B cell (primary cell): ENCODE measurements at regions not wholly inside any gene's neighbourhood (a gene's known extent, or its start where the extent isn't known, plus 50 kb on each side); places are given as distances from the start of the nearest gene placed in this dataset.

Source experiments
- ATAC-seq: fragments of 200-7000 bp; cut with Tn5 transposase; one replicate; pipeline ENCODE4 v1.10.0; 2021; ENCODE audit warnings: low read depth, mild to moderate bottlenecking, moderate number of reproducible peaks, moderate library complexity
- CTCF ChIA-PET: fragments of 350-600 bp; sonication (Branson Sonifier 250); formaldehyde crosslinking; loops from one replicate; lab custom pipeline; 2021; ENCODE audit warnings: antibody characterized with exemption, inconsistent platforms; lab: Charles Lee
- POLR2A ChIA-PET: fragments of 350-600 bp; sonication (Branson Sonifier 250); formaldehyde crosslinking; loops from one replicate; lab custom pipeline; 2021; ENCODE audit warnings: antibody characterized with exemption; lab: Charles Lee
- DNase-seq: peaks from one replicate; pipeline ENCODE4 v3.0.0; 2013
- H2AFZ ChIP-seq: 2 replicates; pipeline ENCODE4 v1.6.1; 2012; ENCODE audit warnings: mild to moderate bottlenecking, low read depth, low read length; ENCODE audit not compliant: insufficient read depth, poor library complexity, severe bottlenecking
- H3K27ac ChIP-seq, 2 donors: 1 replicate in 1 of 2; 2 replicates in 1 of 2; pipeline ENCODE4 v1.5.1; 2012 to 2013; ENCODE audit warnings: low read length in 2 of 2, mild to moderate bottlenecking in 2 of 2, moderate library complexity in 1 of 2
- H3K27me3 ChIP-seq, 4 experiments: fragments of 200-600 bp in 1 of 4; sonication (generic) in 1 of 4; replicated peaks in 1 of 4; 1 replicate in 2 of 4; 2 replicates in 2 of 4; pipeline versions ENCODE4 v1.6.1 to v1.7.0; 2013 to 2016; ENCODE audit warnings: low read length in 3 of 4, mild to moderate bottlenecking in 2 of 4, mixed read lengths in 1 of 4, moderate library complexity in 1 of 4; ENCODE audit not compliant: insufficient read depth in 4 of 4, control insufficient read depth in 3 of 4; ENCODE audit errors: control extremely low read depth in 1 of 4
- H3K36me3 ChIP-seq, 2 experiments: replicated peaks in 1 of 2; 1 replicate in 1 of 2; 2 replicates in 1 of 2; pipeline versions ENCODE4 v1.6.1 to v1.7.1; 2013; ENCODE audit warnings: low read length in 1 of 2; ENCODE audit not compliant: insufficient read depth in 2 of 2, control insufficient read depth in 1 of 2; ENCODE audit errors: control extremely low read depth in 1 of 2, extremely low read depth in 1 of 2
- H3K4me1 ChIP-seq, 2 donors: fragments of 200-600 bp in 1 of 2; sonication (generic) in 1 of 2; 1 replicate in 1 of 2; 2 replicates in 1 of 2; pipeline versions ENCODE4 v1.5.1 to v1.6.1; 2013 to 2017; ENCODE audit warnings: low read length in 2 of 2; ENCODE audit not compliant: control insufficient read depth in 2 of 2, insufficient read depth in 2 of 2
- H3K4me2 ChIP-seq: replicated peaks from 2 replicates; pipeline ENCODE3; 2012; ENCODE audit warnings: mild to moderate bottlenecking, low read depth, low read length; ENCODE audit not compliant: poor library complexity, severe bottlenecking
- H3K4me3 ChIP-seq, 5 experiments: fragments of 200-600 bp in 1 of 5; sonication (generic) in 1 of 5; 1 replicate in 3 of 5; 2 replicates in 2 of 5; pipeline versions ENCODE4 v1.5.1 to v1.7.0; 2011 to 2016; ENCODE audit warnings: low read length in 4 of 5, mild to moderate bottlenecking in 4 of 5, low read depth in 2 of 5, control low read depth in 1 of 5, moderate library complexity in 1 of 5; ENCODE audit not compliant: insufficient read depth in 1 of 5; ENCODE audit errors: control extremely low read depth in 1 of 5, extremely low read depth in 1 of 5
- H3K79me2 ChIP-seq: fragments of 200-600 bp; sonication (generic); one replicate; pipeline ENCODE4 v1.6.0; 2016; ENCODE audit warnings: low read length; ENCODE audit not compliant: control insufficient read depth, insufficient read depth
- H3K9ac ChIP-seq: fragments of 200-600 bp; sonication (generic); 2 replicates; pipeline ENCODE4 v1.6.1; 2017; ENCODE audit warnings: mild to moderate bottlenecking, low read length, moderate library complexity
- H3K9me3 ChIP-seq, 3 donors: one replicate each; pipeline versions ENCODE4 v1.6.1 to v1.7.1; 2013; ENCODE audit warnings: low read length in 2 of 3; ENCODE audit not compliant: control insufficient read depth in 2 of 3, insufficient read depth in 1 of 3; ENCODE audit errors: control extremely low read depth in 1 of 3
- H4K20me1 ChIP-seq: 2 replicates; pipeline ENCODE4 v1.6.0; 2012; ENCODE audit warnings: mild to moderate bottlenecking, low read length; ENCODE audit not compliant: insufficient read depth, control insufficient read depth, poor library complexity, severe bottlenecking
- H3K27ac Mint-ChIP-seq: one replicate; pipeline ENCODE4 v1.8.0; 2021; ENCODE audit warnings: mixed read lengths
- H3K27me3 Mint-ChIP-seq: one replicate; pipeline ENCODE4 v1.8.0; 2021; ENCODE audit warnings: mixed read lengths
- H3K4me1 Mint-ChIP-seq: one replicate; pipeline ENCODE4 v1.8.0; 2021; ENCODE audit warnings: mixed read lengths
- H3K4me3 Mint-ChIP-seq: one replicate; pipeline ENCODE4 v1.8.0; 2021; ENCODE audit warnings: mixed read lengths
- H3K9me3 Mint-ChIP-seq: one replicate; pipeline ENCODE4 v1.8.0; 2022; ENCODE audit warnings: mixed read lengths; ENCODE audit not compliant: insufficient read depth
- CTCF ChIP-seq: fragments of 200-600 bp; IDR thresholded peaks from one replicate; pipeline ENCODE4 v1.8.0; 2022; ENCODE audit warnings: antibody characterized with exemption, mild to moderate bottlenecking
- EZH2 ChIP-seq: IDR thresholded peaks from 2 replicates; pipeline ENCODE4 v1.6.1; 2012; ENCODE audit warnings: borderline replicate concordance, low read depth, mild to moderate bottlenecking, moderate library complexity, low read length; ENCODE audit not compliant: insufficient read depth, poor library complexity, severe bottlenecking
- WGBS: methylation state at CpG from one replicate; pipeline ENCODE4 v1.1.5; 2013; ENCODE audit warnings: missing lambda C conversion rate; ENCODE audit not compliant: insufficient coverage; 5-methylcytosine and 5-hydroxymethylcytosine counted together
- intact Hi-C: fragments of 100-400 bp; cut with micrococcal nuclease; formaldehyde crosslinking; loops from one replicate; pipeline ENCODE4 v1.10.0; 2022

DNA sequence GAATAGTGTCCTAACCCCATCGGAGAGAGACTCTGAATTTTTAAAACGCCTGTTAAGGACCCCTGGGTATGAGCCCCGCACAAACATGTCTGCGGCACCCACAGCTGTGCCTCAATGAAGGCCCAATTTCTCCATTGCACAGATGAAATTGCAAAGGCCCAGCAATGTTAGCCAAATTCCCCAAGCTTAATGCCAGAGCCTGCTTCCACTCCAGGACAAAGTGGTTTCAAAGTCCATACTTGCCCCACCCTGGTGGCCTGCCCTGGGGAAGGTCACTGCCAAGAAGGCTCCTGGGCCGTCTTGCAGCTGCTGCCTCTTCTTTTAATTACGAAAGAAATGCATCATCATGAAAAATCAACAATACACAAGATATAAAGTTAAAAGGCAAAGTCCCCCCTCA is 1179.7 kb downstream of the VRK1 start:
- TF ChIP-seq EZH2 = no peak
- TF ChIP-seq CTCF = no peak
- H3K27ac Mint-ChIP-seq = no peak overlapping the region
- Histone ChIP-seq H3K27me3 (no peaks in the 10 kb centered on the region), H3K9ac (no peak overlapping the region), H3K79me2 (no peaks in the 10 kb centered on the region), H3K4me1 (no peaks in the 10 kb centered on the region), H3K27ac (no peak overlapping the region), H2AFZ (no peak overlapping the region), H3K36me3 (no peaks in the 10 kb centered on the region), H3K4me2 (no peak overlapping the region), H4K20me1 (no peaks in the 10 kb centered on the region), H3K9me3 (peaks cover 0 to 12% (median 1%) of the 10 kb centered on the region in 3 donors), H3K4me3 (no peak overlapping the region)
- ChIA-PET POLR2A (no interaction called here), CTCF (no interaction called here)
- intact Hi-C loops = no loop called here
- no peak overlapping the region for H3K4me3 Mint-ChIP-seq
- ATAC-seq (no peak), DNase-seq (no peak)
- peaks cover 10% of the 10 kb centered on the region for H3K9me3 Mint-ChIP-seq
- no peaks in the 10 kb centered on the region for H3K4me1 Mint-ChIP-seq
- WGBS = 89% methylated on average over 5 of the region's 6 CpGs
- H3K27me3 Mint-ChIP-seq = no peaks in the 10 kb centered on the region

GRCh38 chr14:97977651-97978261 is 1180.6 kb downstream of the VRK1 start:
- CTCF ChIA-PET = no interaction called here
- intact Hi-C loops = no loop called here
- POLR2A ChIA-PET = no interaction called here
- Mint-ChIP-seq H3K27ac (no peak overlapping the region), H3K4me1 (no peaks in the 10 kb centered on the region), H3K9me3 (peaks cover 14% of the 10 kb centered on the region), H3K4me3 (no peak overlapping the region), H3K27me3 (no peaks in the 10 kb centered on the region)
- Histone ChIP-seq H3K27ac (no peak overlapping the region), H3K27me3 (no peaks in the 10 kb centered on the region), H3K4me3 (no peak overlapping the region), H4K20me1 (no peaks in the 10 kb centered on the region), H2AFZ (no peak overlapping the region), H3K4me2 (no peak overlapping the region), H3K79me2 (no peaks in the 10 kb centered on the region), H3K9me3 (peaks cover 0 to 12% (median 0%) of the 10 kb centered on the region in 3 donors), H3K9ac (no peak overlapping the region), H3K4me1 (no peaks in the 10 kb centered on the region), H3K36me3 (no peaks in the 10 kb centered on the region)
- no peak for ATAC-seq
- TF ChIP-seq CTCF (no peak), EZH2 (no peak)
- WGBS = 87% methylated on average over 16 of the region's 17 CpGs
- DNase-seq = no peak
